SU-DHL-6 (cell line): ENCODE measurements at regions not wholly inside any gene's neighbourhood (a gene's known extent, or its start where the extent isn't known, plus 50 kb on each side); places are given as distances from the start of the nearest gene placed in this dataset.

Experiments used
- H2AFZ ChIP-seq: fragments of 200-600 bp; sonication (generic); 2 replicates; pipeline ENCODE4 v1.6.1; 2014; ENCODE audit warnings: low read depth, mild to moderate bottlenecking, moderate library complexity, mixed read lengths, antibody characterized with exemption, low read length; ENCODE audit not compliant: severe bottlenecking
- H3F3A ChIP-seq: fragments of 200-600 bp; shearing (Covaris generic); 2 replicates; pipeline ENCODE4 v1.6.0; 2016; ENCODE audit warnings: antibody characterized with exemption, mild to moderate bottlenecking; ENCODE audit not compliant: insufficient read depth
- H3K27ac ChIP-seq: fragments of 200-600 bp; sonication (generic); 2 replicates; pipeline ENCODE4 v1.5.1; 2016; ENCODE audit warnings: low read depth, mild to moderate bottlenecking, low read length, moderate library complexity, mixed read lengths
- H3K27me3 ChIP-seq: fragments of 200-600 bp; sonication (generic), shearing (Covaris generic); 2 replicates; pipeline ENCODE4 v1.6.0; 2014; ENCODE audit warnings: mild to moderate bottlenecking, low read length
- H3K36me3 ChIP-seq: fragments of 200-600 bp; sonication (generic); 2 replicates; pipeline ENCODE4 v1.6.1; 2014; ENCODE audit warnings: mild to moderate bottlenecking, low read length, mixed read lengths
- H3K4me2 ChIP-seq: fragments of 300-600, 200-600 bp; shearing (Covaris generic), sonication (generic); 2 replicates; pipeline ENCODE4 v1.6.0; 2014; ENCODE audit warnings: low read length, low read depth, mild to moderate bottlenecking; ENCODE audit not compliant: poor library complexity, severe bottlenecking
- H3K4me3 ChIP-seq: fragments of 200-600 bp; sonication (generic); 2 replicates; pipeline ENCODE4 v1.5.1; 2014; ENCODE audit warnings: antibody characterized with exemption, low read length, mild to moderate bottlenecking, mixed read lengths; ENCODE audit not compliant: insufficient read depth, poor library complexity, severe bottlenecking
- H3K79me2 ChIP-seq: fragments of 200-600 bp; sonication (generic); 2 replicates; pipeline ENCODE4 v1.6.1; 2014; ENCODE audit warnings: mild to moderate bottlenecking, low read length, moderate library complexity; ENCODE audit not compliant: insufficient read depth
- H3K9ac ChIP-seq: fragments of 200-600 bp; sonication (generic); 2 replicates; pipeline ENCODE4 v1.7.0; 2014; ENCODE audit warnings: mild to moderate bottlenecking, low read length
- H3K9me2 ChIP-seq: fragments of 200-600 bp; sonication (generic); replicated peaks from 2 replicates; pipeline ENCODE4 v1.6.1; 2014; ENCODE audit warnings: low read length; ENCODE audit not compliant: insufficient read depth
- H3K9me3 ChIP-seq: fragments of 200-600 bp; sonication (generic); 2 replicates; pipeline ENCODE4 v1.6.1; 2014; ENCODE audit warnings: low read length, mixed read lengths; ENCODE audit not compliant: insufficient read depth
- H4K20me1 ChIP-seq: fragments of 200-600 bp; sonication (generic); 2 replicates; pipeline ENCODE4 v1.6.1; 2014; ENCODE audit warnings: low read depth, mild to moderate bottlenecking, antibody characterized with exemption, low read length, moderate library complexity, mixed read lengths
- EZH2phosphoT487 ChIP-seq: fragments of 200-600 bp; sonication (generic), shearing (Covaris generic); conservative IDR thresholded peaks from 2 replicates; pipeline ENCODE4 v1.6.1; 2018; ENCODE audit warnings: mild to moderate bottlenecking, antibody characterized with exemption, low read length, moderate library complexity, mixed read lengths
- TF ChIP-seq, protein P1 (sequence below): fragments of 200-600 bp; sonication (generic); IDR thresholded peaks from one replicate; pipeline ENCODE4 v1.5.1; 2017; ENCODE audit warnings: antibody characterized with exemption, mild to moderate bottlenecking, low read length, moderate library complexity; ENCODE audit not compliant: insufficient read depth, poor library complexity, severe bottlenecking

DNA sequence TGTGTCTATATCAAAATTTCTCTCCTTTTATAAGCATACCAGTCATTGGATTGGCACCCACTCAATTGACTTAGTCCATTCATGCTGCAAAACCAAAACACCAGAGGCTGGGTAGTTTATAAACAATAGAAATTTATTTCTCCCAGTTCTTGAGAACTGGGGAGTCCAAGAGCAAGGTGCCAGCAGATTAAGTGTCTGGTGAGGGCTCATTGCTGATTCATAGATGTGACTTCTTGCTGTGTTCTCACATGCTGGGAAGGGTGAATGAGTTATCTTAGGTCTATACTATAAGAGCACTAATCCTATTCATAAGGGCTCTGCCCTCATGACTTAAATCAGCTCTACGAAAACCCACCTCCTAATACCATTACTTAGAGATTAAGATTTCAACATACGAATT, 501.4 kb downstream of the EPM2A start:
- no peak overlapping the region for H3K4me2 ChIP-seq
- no peaks in the 10 kb centered on the region for H3F3A ChIP-seq
- no peaks in the 10 kb centered on the region for H3K27me3 ChIP-seq

DNA sequence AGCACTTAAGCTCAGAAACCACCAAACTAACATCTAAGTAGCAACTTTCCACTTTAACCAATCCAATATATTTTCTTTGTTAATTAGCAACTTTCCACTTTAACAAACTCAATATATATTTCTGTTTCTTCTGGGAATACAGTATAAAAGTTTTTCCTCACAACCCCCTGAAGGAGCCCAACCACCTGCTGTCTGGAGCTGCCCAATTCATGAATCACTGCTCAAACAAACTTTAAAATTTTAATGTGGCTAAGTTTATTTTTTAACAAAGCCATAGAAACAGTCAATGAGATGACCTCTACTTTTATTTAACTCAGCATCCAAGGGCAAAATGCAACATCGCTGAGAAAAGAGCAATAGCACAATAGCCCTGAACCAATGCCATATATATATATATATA, 500.1 kb downstream of the EPM2A start:
- H3F3A ChIP-seq, result no peaks in the 10 kb centered on the region
- H3K27me3 ChIP-seq, result no peaks in the 10 kb centered on the region
- no peak overlapping the region for H3K9ac ChIP-seq
- H4K20me1 ChIP-seq, result no peaks in the 10 kb centered on the region
- no peaks in the 10 kb centered on the region for H3K9me3 ChIP-seq
- no peak overlapping the region for H3K27ac ChIP-seq
- no peak overlapping the region for H3K4me2 ChIP-seq
- no peak overlapping the region for H2AFZ ChIP-seq
- H3K79me2 ChIP-seq, result no peaks in the 10 kb centered on the region
- H3K36me3 ChIP-seq, result no peaks in the 10 kb centered on the region
- no peaks in the 10 kb centered on the region for H3K9me2 ChIP-seq
- no peak overlapping the region for H3K4me3 ChIP-seq
- TF ChIP-seq, protein P1, sequence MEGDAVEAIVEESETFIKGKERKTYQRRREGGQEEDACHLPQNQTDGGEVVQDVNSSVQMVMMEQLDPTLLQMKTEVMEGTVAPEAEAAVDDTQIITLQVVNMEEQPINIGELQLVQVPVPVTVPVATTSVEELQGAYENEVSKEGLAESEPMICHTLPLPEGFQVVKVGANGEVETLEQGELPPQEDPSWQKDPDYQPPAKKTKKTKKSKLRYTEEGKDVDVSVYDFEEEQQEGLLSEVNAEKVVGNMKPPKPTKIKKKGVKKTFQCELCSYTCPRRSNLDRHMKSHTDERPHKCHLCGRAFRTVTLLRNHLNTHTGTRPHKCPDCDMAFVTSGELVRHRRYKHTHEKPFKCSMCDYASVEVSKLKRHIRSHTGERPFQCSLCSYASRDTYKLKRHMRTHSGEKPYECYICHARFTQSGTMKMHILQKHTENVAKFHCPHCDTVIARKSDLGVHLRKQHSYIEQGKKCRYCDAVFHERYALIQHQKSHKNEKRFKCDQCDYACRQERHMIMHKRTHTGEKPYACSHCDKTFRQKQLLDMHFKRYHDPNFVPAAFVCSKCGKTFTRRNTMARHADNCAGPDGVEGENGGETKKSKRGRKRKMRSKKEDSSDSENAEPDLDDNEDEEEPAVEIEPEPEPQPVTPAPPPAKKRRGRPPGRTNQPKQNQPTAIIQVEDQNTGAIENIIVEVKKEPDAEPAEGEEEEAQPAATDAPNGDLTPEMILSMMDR, result no peak
- no peak for TF ChIP-seq EZH2phosphoT487

More for the DNA sequence above, 501.4 kb downstream of the EPM2A start:
- TF ChIP-seq EZH2phosphoT487, result no peak
- TF ChIP-seq, protein P1, result no peak
- Histone ChIP-seq H3K79me2 (no peaks in the 10 kb centered on the region), H3K36me3 (no peaks in the 10 kb centered on the region), H4K20me1 (no peaks in the 10 kb centered on the region), H2AFZ (no peak overlapping the region), H3K9ac (no peak overlapping the region), H3K27ac (no peak overlapping the region), H3K9me2 (no peaks in the 10 kb centered on the region), H3K4me3 (no peak overlapping the region), H3K9me3 (no peaks in the 10 kb centered on the region)

DNA sequence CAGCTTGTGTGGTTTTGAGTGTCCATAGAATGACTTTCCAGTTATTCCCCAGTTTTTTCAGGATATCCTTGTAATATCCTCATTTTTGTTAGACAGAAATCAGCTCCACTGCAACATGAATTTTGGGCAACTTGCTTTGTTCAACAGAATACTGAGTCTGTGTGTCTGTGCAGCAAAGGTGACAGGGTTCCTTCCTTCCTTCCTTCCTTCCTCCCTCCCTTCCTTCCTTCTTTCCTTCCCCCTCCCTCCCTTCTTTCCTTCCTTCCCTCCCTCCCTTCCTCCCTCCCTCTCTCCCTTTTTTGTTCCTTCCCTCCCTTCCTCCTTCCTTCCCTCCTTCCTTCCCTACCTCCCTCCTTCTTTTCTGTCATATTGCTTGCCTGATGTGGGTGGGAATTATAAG, 496.5 kb downstream of the EPM2A start:
- no peaks in the 10 kb centered on the region for H4K20me1 ChIP-seq
- no peaks in the 10 kb centered on the region for H3K79me2 ChIP-seq
- no peaks in the 10 kb centered on the region for H3K27me3 ChIP-seq
- H2AFZ ChIP-seq, result no peak overlapping the region
- no peak overlapping the region for H3K27ac ChIP-seq
- no peak overlapping the region for H3K4me2 ChIP-seq
- no peak overlapping the region for H3K4me3 ChIP-seq
- TF ChIP-seq, protein P1, result no peak
- TF ChIP-seq EZH2phosphoT487, result no peak
- H3K36me3 ChIP-seq, result no peaks in the 10 kb centered on the region
- no peaks in the 10 kb centered on the region for H3K9me3 ChIP-seq
- no peak overlapping the region for H3K9ac ChIP-seq
- no peaks in the 10 kb centered on the region for H3K9me2 ChIP-seq
- no peaks in the 10 kb centered on the region for H3F3A ChIP-seq

DNA sequence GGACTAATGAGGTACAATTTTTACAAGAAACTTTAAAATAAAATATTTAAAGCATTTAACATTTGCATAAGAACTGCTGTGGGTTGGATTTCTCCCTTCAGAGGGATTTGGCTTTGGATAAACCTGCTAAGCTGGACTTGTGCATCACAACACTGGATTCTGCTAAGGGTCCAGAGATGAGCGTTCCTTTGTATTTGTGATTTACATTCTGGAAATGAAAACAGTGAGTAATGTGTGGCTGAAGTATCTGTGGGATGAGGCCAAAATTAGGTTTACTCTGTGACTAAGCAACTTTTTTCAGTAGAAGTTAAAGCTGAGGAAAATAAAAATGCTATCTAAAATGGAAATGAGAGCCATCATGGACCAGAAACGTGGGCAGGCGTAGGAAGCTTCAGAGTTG, 494.3 kb downstream of the EPM2A start:
- H2AFZ ChIP-seq, result no peak overlapping the region
- H3K36me3 ChIP-seq, result no peaks in the 10 kb centered on the region
- H3K4me2 ChIP-seq, result no peak overlapping the region
- no peaks in the 10 kb centered on the region for H4K20me1 ChIP-seq
- no peaks in the 10 kb centered on the region for H3K79me2 ChIP-seq
- H3K27ac ChIP-seq, result no peak overlapping the region
- TF ChIP-seq, protein P1, result no peak
- no peak for TF ChIP-seq EZH2phosphoT487
- H3K9me3 ChIP-seq, result no peaks in the 10 kb centered on the region
- no peak overlapping the region for H3K4me3 ChIP-seq
- no peaks in the 10 kb centered on the region for H3K9me2 ChIP-seq
- no peak overlapping the region for H3K9ac ChIP-seq
- no peaks in the 10 kb centered on the region for H3K27me3 ChIP-seq
- H3F3A ChIP-seq, result no peaks in the 10 kb centered on the region
